ENCODE measurements at regions not wholly inside any gene's neighbourhood (a gene's known extent, or its start where the extent isn't known, plus 50 kb on each side); places are given as distances from the start of the nearest gene placed in this dataset.

DNA sequence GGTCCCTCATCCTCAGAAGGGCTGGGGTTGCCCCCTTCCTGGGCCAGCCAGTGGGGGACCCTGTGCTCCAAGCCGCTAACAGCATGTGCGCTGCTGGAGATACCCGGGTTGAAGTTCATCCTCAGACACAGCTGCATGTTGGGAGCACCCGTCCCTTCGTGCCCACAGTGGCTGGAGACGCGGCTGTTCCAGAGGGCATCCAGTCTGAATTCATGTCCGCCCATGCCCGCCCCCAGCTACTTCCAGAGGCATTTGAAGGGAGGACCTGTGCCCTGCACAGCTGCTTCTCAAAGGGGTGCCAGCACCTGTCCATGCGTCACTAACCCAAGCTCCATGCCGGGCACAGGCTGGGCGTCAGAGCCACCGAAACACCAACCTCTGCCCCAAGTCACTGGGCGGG, 68.1 kb upstream of the ADGRA1 start:
- TF ChIP-seq, protein P1, sequence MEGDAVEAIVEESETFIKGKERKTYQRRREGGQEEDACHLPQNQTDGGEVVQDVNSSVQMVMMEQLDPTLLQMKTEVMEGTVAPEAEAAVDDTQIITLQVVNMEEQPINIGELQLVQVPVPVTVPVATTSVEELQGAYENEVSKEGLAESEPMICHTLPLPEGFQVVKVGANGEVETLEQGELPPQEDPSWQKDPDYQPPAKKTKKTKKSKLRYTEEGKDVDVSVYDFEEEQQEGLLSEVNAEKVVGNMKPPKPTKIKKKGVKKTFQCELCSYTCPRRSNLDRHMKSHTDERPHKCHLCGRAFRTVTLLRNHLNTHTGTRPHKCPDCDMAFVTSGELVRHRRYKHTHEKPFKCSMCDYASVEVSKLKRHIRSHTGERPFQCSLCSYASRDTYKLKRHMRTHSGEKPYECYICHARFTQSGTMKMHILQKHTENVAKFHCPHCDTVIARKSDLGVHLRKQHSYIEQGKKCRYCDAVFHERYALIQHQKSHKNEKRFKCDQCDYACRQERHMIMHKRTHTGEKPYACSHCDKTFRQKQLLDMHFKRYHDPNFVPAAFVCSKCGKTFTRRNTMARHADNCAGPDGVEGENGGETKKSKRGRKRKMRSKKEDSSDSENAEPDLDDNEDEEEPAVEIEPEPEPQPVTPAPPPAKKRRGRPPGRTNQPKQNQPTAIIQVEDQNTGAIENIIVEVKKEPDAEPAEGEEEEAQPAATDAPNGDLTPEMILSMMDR (IDR thresholded peaks at IDR 0.05) = no peak
- TF ChIP-seq POLR2A (IDR thresholded peaks at IDR 0.05) = no peak

Data from body of pancreas (tissue), 4 donors.